RWPE1 (cell line): ENCODE measurements at regions not wholly inside any gene's neighbourhood (a gene's known extent, or its start where the extent isn't known, plus 50 kb on each side); places are given as distances from the start of the nearest gene placed in this dataset.

ENCODE experiments used
- CTCF ChIA-PET: fragments of 350-600 bp; sonication (Branson Sonifier 250); formaldehyde crosslinking; extraction: SDS; loops from one replicate; lab custom pipeline; 2021; lab: Yijun Ruan, JAX
- POLR2A ChIA-PET: fragments of 400-600 bp; formaldehyde crosslinking; extraction: SDS; loops from one replicate; lab custom pipeline; 2020; ENCODE audit warnings: antibody characterized with exemption; ENCODE audit not compliant: low non-redundant PET; lab: Yijun Ruan, JAX
- DNase-seq: peaks from one replicate; pipeline ENCODE4 v3.0.0; 2012; ENCODE audit warnings: low spot score
- H3K27ac ChIP-seq: fragments of 450-650 bp; 2 replicates; pipeline ENCODE4 v1.5.1; 2017
- CTCF ChIP-seq: fragments of 450-650 bp; conservative IDR thresholded peaks from 2 replicates; pipeline ENCODE4 v1.5.1; 2017; ENCODE audit warnings: low read depth, mild to moderate bottlenecking

DNA sequence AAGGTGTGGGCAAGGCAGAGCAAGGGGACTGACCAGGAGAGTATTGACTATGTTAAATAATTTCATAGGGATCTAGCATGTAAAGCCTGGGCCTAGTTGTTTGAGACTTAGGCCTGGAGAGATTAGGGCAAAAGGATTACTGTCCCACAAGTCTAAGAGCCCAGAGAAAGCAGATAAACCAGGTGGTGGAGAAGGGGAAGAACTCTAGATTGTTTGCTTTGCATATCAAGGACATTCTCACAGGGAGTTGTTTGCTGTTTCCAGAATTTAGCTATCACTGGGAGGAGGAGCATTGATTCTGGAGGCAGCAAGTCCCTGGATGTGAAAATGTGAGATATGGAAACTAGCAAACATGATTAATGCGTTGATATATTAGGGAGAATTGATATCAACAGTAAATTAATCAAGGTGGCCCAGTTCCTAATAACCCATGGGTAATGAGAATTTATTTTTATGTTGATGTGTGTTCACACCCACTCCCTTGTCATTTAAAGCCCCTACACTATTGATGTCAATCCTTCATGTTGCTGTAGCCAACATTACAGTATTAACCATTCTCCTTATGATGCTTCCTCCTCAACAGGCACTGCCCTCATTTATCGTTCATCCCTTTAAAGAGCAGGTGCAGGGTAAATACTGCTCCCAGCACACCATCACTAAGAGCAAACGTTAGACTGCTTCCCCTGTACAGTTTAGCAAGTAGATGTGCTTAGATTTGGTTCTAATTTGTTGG, 1666.7 kb upstream of the FLRT2 start:
- DNase-seq = no peak
- ChIA-PET POLR2A (no interaction called here), CTCF (no interaction called here)
- TF ChIP-seq CTCF = no peak
- H3K27ac ChIP-seq = no peak overlapping the region

DNA sequence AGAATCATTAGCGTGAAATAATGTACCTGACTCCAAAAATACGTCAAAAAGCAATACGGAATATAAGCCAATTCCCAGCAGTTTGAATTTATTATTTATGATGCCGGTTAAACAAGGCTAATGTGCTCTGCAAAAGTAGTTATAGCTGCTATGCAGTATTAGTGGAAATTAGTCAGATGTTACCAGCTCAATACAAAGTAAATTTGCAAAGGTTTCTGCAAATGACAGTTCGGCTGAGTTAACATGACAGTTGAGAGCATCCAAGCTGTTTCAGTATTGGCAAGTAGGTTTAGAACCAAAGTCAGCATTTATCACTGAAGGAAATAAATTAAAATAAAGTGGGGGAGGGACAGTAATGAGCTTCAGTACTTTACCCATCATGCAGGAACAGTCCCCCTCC, 1665.8 kb upstream of the FLRT2 start:
- DNase-seq = no peak
- TF ChIP-seq CTCF = no peak
- no peak overlapping the region for H3K27ac ChIP-seq
- CTCF ChIA-PET = no interaction called here
- POLR2A ChIA-PET = no interaction called here

GRCh38 chr14:83867566-83868225, 1662.2 kb upstream of the FLRT2 start:
- H3K27ac ChIP-seq = no peak overlapping the region
- POLR2A ChIA-PET = no interaction called here
- CTCF ChIA-PET = no interaction called here

DNA sequence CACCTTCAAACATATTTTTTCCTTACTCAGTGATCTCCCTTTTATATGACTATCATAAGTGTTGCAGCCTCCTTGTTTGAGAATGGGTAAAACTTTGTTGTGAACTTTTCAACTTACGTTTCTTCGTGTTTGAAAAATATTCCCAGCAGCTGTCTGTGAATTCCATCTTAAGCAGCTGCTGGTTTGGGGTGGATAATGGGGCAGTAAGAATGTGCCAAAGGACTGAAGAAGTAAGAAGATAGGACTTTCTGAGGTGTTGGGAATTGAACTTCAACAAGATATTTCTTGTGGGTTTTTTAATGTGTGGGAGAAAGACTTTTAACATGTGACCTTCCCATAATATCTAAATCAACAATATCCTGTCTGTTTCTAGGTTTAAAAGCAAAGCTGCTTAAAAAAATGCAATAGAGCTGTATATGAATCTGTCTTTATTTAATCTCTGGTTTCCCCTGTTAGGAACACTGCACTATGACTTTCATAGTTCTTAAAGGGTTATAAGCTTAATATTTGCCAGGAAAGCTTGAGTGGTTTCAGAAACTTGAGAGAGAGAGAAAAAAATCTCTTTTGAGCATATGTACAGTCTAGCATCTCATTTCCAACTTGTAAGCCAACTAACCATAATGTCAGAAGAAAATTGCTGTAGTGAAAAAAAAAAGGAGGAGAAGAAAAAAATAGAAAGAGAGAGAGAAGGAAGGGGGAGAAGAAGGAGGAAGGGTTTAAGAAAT, 1659.2 kb upstream of the FLRT2 start:
- ChIA-PET CTCF (interaction anchor here (0.6 kb wide), 1 partner anchor 806 kb away, joined by 3 read pairs; no protein-coding TSS in a partner anchor), POLR2A (no interaction called here)
- no peak for TF ChIP-seq CTCF
- no peak for DNase-seq
- H3K27ac ChIP-seq = no peak overlapping the region

More at GRCh38 chr14:83867566-83868225, 1662.2 kb upstream of the FLRT2 start:
- no peak for DNase-seq
- no peak for TF ChIP-seq CTCF

GRCh38 chr14:83873669-83874068, 1656.3 kb upstream of the FLRT2 start:
- no peak for TF ChIP-seq CTCF
- no peak overlapping the region for H3K27ac ChIP-seq
- no peak for DNase-seq
- ChIA-PET POLR2A (no interaction called here), CTCF (no interaction called here)

DNA sequence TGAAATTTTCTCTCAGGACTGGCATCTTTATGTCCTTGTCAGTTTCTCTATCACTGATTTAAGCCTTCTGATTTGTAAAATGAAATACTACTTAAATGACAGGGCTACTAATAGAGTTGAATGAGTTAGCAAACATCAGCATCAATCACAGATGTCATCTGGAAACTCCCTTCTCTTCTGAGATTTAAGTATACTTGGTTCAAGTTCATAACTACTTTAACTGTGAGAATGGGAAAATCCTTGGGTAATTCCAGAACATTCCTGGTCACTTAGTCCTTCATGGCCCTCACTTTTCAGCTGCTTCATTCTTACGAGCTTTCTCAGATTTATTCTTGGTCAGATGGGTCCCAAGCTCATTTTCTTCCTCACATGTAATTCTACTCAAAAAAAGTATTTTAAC, 1655.3 kb upstream of the FLRT2 start:
- DNase-seq = no peak
- no peak overlapping the region for H3K27ac ChIP-seq
- ChIA-PET CTCF (no interaction called here), POLR2A (no interaction called here)
- no peak for TF ChIP-seq CTCF
